Stimulated activated CD8-positive, alpha-beta memory T cell treated with anti-CD3 and anti-CD28 coated beads, Interleukin-7, amount 100 ng/mL, for 24 hours (primary cell): ENCODE measurements at regions not wholly inside any gene's neighbourhood (a gene's known extent, or its start where the extent isn't known, plus 50 kb on each side); places are given as distances from the start of the nearest gene placed in this dataset.

Source experiments
- DNase-seq: peaks from one replicate; pipeline ENCODE4 v3.0.0-alpha.2; 2020; ENCODE audit warnings: low read depth

DNA sequence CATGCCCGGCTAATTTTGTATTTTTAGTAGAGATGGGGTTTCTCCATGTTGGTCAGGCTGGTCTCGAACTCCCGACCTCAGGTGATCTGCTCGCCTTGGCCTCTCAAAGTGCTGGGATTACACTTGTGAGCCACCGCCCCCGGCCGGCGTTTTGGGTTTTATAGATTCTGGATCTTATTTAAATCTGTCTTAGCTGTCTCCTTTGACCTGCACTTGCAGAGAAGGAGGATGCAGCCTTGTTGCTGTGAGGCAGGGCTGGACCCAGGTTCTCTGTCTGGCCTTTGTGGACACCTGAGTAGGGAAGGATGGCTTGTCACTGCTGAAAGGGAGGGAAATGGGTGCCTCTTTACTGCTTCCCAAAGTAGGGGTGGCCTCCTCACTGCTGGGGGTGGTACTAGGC, 83.0 kb upstream of the HS6ST1 start:
- no peak for DNase-seq

DNA sequence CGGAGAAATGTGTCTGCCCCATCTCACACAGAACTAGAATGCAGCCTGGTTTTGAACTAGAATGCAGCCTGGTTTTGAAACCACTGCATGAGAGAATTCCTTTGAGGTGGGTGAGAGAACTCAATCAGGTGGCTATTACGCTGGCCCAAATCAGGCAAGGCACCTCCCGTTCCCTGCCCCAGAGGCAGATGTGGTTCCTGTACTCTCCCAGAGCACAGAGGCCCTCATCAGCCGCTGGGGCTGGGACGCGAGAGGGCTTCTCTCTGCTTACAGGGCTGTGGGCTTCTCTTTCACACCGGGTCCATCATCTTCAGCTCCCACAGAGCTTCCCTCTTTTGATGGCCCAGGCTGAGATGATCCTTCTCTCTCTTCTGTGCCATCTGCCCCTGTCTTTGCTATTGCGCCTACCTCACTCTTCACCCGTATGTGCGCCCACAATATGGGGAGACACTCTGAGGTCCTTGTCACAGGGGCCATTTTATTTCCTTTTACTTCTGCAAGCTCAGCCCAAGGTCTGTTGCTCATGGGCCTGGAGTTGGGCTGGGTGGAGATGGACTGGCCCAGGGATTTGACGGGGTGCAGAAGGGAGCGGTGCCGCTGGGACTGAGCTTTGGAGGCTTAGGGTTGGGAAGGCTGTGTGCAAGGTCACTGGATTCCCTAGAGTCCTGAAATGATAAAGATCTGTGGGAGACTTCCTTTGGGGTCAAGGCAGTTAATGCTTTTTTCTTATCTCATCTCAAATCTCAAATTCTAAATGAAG, 84.4 kb upstream of the HS6ST1 start:
- DNase-seq = no peak

DNA sequence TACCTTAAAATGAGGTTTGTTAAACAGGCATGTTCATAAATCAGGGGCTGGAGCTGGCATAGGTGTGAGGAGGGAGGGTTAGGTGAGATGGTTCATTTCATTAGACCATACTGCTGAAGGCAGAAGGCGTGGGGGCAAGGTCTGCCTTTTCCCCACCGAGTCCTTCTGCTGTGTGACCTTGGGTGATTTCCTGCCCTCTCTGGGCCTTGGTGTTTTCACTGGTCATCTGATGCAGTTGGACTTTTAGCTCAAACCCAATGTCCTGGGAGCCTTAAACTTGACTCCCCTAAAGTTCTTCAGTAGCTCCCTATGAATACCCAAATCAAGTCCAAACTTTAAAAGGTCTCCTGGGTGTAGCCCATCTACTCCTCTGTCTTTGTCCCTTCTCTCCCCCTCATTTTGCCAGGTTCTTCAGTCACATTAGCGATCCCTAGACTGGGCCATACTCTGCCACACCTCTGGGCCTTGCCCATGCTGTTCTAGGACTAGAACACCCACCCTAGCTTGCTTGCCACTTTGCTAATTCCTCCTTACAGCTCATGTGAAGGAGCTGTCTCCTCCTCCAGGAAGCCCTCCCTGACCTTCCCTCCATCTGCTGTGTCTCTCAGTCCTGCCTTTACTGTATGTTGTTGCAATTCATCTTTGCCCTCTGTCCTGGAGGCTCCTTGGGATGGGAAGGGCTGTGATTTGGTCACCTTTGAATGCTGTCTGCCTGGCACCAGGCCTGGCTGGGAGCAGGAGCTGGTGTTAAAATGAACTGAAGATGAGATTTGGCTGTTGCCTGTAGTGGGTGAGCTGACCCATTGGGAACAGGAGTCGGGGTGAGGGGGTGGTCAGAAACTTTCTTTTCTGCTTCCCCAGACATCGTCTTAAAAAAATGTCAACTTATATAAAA, 85.4 kb upstream of the HS6ST1 start:
- DNase-seq = no peak

DNA sequence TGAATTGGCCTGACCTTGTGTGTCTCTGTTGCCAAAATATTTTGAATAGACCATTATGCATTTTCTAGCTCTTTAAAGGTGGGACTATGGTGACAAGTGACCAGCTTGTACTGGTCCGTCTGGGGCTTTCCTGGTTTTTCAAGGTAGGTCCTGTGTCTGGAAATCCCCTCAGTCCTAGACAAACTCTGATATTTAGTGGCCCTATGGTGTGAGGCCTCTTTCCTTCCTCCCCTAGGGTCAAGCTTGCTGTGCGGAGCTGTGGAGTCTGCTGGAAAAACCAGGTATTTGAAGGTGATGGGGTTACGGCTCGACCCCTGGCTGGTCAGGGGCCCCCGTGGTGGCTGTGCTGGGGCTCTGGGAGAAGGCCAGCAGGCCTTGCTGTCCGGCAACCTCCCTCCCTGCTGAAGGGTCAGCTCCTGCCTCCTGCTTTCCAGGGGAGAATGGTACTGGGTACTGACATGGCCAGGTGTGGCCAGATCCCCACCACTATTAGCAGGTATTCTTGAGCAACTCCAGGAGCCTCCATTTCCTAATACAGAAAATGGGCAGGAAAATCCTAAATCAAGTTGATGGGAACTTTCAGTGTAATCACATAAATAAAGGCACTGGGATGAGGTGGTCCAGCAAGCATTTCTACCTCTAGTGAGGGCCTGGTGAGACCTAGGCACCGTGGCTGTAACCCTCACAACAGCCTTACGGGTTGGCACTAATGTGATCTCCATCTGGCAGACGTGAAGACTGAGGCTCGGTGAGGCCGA, 86.2 kb upstream of the HS6ST1 start:
- DNase-seq = no peak

DNA sequence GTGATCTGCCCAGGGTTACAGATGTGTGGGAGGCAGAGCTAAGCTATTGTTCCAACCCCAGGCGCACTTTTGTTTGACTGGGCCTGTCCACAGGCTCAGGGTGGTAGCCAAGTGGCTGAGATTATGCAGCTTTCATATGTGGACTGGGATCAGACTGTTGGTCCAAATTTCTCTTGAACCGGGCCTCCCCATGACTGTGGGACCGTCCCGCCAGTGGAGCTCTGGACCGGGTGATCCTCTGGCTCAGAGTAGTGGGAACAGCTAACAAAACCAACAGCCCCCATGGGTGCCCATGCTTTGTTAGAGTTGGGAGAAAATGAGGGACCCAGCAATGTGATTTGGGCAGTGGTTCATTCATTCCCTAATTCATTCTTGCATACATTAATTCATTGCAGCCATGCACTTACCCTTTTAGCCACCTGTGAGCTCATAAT, 86.8 kb upstream of the HS6ST1 start:
- DNase-seq = no peak

DNA sequence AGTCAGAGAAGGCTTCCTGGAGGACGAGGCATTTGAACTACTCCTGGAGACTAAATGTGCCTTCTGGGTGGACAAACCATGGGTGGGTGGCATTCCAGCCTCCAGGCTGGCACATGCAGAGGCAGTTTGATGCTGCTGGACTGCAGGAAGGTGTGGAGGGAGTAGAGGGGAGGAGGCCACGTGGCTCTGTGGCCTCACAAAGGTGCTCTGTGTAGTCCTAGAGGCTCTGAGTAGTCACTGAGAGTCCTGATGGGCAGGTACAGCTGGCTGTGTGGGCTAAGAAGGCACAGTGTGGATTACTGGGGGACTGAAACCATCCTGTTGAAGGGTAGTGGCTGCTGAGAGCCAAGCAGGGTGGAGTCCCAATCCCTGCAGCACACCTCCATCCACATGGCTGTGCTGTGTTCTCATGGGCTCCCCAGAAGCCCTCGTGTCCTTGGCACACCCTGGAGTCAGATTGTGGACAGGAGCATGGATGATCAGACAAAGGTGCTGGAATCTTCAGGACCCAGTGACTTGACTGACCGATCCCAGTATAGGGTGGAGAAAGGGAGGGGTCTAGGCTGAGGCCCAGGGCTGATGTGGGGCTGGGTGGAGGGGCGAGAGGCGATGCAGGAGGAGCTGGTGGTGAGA, 87.4 kb upstream of the HS6ST1 start:
- no peak for DNase-seq

DNA sequence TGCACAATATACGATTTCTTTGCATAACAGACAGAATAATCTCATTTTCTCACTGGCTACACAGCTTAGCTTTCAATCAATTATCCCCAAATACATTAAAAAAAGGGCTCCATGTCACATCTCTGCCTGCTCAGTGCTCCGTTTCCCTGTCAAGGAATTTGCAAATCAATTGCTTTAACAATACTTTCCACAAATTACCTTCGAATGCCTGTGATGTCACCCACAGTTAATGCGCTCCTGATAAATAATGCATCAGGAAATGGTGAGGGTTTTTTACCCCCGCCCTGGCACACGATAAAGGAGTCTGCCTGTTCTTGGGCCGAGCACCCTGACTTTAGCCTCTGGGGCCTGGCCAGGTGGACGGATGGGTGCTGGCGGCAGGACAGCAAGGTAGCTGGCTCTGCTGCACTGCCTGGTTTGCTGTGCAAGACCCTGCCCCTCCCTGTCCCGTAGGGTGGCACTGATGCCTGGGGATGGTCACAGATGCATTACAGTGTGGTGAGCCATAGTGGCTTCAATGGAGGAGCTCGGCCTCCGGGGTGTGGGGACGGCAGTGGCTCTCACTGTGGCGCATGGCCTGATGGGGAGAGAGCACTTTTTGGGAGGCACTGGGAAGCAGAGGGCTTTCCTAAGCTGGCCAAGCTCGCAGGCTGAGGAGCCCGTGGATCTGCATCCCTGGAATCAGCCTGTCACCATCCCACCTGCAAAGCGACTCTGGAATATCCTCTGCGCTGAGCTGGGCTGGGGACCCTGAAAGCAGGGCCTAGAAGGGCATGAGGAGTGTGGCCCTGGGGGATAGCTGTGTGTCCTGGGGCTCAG, 88.3 kb upstream of the HS6ST1 start:
- DNase-seq = no peak

DNA sequence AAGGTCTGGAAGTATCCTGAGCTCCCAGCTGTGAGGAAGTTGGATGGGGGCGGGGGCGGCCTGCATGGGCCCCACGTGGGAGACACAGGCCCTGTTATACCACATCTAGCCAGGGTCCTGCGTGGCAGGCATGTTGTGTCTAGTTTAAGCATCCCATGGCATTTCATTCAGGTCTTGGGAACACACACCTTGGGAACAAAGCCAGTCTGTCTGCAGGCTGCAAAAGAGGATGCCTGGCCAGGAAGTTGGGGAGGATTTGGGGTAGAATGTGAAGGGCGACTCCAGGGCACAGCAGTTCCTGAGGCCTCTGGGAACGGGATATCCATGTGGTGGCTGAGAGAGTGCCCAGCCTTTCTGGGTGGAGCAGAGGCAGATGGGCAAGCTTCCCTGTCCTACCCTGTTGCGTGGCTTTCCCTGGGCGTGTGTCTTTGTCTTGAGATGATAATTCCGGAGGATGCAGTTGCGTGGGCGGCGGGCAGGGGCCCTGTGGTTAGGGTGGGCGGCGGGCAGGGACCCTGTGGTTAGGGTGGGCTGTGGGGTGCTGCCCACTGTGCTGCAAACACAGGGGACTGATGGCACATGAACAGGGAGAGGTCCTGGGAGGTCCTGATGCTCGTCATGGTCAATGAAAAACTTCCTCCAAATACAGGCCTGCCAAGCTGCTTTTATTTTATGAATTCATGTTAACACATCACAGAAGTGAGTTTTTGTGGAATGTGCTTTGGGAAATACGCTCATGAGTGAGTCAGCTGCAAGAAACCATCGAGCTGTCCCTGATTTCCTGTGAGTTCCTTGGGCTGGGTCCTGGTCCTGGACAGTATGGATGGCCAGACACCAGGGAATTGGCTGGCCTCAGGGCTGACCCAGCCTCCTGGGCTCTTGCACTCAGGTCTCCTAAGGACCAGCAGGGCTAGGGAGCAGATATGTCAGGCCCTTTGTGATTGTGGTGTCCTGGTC, 90.0 kb upstream of the HS6ST1 start:
- no peak for DNase-seq

DNA sequence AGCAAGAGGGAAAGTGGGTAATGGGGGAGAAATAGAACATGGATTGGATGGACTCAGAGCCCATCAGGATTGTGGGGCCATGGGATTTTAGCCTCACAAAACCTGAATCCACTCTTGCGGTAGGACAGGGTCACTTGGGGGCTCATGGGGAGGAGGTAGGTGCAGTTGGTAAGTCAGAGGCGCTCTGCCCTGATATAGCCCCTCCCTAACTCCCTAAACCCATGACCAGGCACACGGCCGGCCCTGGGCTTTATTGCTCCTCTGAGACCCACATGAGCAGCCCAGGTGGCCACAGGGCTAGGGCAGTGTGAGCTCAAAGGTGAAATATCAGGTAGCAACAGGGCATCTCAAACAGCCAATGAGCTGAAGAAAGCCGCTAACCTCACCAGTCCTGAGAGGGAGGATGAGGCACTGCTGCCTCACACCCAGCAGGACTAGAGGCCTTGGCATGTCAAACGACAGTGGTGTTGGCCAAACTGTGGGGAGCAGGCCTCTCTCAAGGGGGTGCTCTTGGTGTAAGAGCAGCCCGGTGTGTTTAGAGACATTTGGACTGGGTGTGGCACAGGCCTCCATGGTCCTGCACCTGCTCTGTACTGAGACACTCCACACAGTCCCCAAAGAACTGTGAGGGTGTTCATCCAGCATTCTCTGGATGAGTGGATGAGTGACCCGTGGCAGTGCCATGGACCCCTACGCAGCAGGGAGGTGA, 90.8 kb upstream of the HS6ST1 start:
- no peak for DNase-seq

DNA sequence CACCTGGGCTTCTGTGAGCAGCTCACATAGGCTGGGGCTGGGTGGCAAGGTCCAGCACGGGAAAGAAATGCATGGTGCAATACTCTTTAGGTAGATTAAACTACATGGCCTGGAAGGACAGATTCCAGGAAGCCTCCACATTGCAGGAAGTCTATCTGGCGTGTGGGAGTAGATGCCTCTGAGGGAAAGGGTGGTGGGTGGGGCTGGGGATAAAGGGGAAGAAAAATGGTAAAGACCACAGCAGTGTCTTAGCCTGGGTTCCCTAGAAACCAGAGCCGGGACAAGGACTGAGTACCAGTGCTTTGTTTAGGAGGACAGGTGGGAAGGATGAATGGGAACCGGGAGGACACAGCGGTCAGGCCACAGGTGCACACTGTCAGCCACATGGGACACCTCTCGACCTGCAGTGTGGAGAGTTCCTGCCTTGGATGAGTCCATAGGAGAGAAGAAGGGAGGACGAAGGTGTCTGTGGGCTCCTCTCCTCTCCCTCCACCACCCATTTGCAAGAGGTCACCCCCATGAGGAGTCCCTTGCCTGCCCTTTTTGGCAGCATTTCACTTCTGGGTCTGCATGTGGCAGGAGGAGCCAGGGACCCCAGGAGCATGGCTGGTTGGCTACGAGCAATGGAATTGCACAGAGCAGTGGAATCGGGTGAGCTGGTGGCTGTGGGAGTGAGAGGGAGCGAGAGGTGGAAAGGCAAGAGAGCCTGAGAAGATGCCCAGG, 91.5 kb upstream of the HS6ST1 start:
- DNase-seq = no peak

DNA sequence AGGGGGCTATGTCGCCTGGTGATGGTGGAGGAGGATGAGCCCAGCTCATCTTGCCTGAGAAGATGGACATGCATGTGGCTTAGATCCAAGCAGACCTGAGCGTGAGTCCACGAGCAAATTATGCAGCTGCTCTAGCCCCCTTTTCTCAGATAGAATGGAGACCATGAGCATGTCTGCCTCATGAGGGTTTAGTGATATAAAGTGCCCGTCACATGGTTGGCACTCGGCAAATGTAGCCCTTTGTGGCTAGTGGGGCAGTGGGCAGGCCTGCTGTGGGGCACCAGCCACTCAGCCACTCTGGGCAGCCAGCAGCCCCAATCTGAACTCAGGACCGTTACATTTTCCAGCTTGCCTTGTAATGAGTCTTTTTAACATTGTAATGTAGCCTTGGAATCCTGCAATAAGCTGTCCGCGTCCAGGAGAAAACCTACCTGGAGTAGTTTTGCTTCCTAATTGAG, 92.1 kb upstream of the HS6ST1 start:
- DNase-seq = no peak

DNA sequence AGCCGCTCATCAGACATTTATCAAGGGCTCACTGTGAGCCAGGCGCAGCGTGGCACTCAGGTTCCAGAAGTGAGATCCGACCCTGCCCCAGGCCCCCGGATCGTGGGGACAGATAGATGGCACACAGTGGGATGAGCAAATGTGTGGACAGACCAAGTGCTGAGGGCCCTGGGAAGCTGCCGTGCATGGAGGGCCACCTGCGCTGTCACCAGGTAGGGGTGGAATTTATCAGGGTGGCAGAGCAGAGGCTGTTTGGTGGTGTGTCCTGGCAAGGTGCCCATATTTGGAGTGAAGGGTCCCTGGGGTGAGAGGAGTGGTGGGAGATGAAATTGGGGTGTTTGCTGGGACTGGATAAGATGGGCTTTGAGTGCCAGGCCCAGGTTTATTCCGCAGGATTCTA, 92.8 kb upstream of the HS6ST1 start:
- no peak for DNase-seq

DNA sequence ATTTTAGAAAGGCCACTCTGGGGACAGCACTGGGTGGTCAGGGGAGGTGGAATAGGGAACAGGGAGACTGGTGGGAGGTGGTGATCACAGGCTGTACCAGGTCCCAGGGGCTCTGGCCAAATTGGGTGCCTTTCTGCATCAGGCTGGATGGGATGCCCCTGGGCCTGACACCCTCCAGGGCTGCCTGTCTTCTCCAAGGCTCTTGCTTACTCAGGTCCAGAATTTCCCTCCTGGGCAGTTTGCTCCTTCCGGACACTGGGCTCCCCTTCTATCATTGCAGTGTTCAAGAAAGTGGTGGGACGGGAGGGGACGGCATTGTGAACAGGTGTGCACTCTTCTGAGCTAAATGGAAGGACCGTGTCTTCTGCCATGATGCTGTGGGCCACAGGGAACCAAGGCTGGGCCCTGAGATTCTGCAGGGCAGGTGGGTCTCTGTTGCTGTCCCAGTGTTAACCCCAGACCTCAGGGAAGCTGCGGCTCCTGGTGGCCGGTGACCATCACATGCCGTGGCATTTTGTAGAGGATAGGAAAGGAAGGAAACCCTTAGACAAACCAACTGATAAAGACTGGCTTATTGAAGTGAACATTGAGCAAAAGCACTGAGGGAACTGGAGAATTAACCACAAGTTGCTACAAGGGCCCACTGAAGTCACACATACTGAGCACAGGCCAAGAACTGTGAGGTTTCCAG, 93.7 kb upstream of the HS6ST1 start:
- DNase-seq = no peak

DNA sequence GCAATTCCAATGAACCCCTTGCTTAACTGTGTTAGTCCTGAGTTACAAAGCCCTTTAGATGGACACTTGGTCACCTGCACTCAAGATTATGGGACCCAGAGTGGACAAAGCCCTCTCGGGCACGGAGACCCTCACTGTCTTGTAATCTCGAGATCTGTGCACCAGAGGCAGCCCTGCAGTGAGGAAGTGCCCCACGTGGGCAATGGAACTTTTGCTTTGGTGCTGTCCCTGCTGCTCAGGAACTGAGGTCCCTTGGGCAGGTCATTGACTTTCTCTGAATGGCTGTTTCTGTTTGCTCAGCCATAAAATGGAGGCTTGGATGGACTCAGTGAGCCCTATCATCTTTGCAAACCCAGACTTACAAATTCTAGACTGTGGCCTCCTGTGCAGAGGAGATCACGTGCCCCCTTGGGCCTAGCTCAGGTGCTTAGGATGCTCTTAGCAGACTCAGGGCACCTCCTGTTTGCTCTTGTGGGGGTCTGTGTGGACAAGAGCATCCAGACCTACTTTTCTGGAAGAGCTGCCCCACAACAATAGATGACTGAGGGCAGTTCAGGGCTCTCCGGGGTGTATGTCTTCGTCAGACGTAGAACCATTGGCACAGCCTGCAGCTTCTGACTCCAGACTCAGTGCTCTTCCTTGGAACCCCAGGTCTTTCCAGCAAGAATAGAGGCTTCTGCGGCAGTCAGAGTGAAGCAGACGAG, 94.5 kb upstream of the HS6ST1 start:
- DNase-seq = no peak

DNA sequence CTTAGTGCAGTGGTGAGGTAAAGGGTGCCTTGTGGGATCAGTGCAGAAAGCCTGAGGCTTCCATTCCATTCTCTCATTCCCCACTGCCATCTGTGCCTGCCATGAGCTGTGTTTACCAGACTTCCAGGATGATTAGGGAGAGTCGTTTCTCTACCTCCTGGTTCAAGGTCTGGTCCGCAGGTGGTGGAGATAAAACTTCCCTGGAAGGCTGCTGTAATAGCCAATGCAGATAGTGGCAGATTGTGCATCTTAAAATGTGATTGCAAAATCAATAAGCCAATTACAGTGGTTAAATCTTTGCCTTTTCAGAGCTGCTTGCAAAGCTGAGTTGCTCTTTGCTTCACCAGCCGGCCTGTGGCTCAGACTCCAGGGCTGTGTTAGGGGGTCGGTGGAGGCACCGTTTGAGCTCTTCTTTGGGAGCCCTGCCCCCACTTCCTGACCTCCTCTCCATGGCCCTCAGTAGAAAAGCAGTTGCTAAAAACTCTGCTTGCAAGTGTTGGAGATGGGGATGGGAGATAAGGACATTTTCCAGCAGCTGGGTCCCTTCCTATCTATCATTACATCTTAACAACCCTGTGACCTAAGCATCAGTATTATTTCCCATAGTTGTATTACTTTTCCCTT, 95.2 kb upstream of the HS6ST1 start:
- DNase-seq = no peak

DNA sequence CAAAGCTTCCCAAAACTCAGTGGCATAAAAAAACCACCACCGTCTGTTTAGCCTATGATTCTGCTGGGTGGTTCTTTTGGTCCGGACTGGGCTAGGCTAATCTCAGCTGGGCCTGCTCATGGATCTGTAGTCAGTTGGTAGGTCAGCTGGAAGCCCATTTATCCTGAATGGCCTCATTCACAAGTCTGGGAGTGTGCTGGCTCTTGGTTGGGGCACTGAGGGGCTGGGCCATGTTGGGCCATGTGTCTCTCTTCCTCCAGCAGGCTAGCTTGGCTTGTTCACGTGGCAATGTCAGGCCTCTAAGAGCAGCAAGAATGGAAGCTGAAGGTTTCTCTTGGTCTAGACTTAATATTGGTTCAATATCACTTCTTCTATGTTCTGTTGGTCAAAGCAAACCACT, 95.7 kb upstream of the HS6ST1 start:
- DNase-seq = no peak
